ENCODE measurements at regions not wholly inside any gene's neighbourhood (a gene's known extent, or its start where the extent isn't known, plus 50 kb on each side); places are given as distances from the start of the nearest gene placed in this dataset.

DNA sequence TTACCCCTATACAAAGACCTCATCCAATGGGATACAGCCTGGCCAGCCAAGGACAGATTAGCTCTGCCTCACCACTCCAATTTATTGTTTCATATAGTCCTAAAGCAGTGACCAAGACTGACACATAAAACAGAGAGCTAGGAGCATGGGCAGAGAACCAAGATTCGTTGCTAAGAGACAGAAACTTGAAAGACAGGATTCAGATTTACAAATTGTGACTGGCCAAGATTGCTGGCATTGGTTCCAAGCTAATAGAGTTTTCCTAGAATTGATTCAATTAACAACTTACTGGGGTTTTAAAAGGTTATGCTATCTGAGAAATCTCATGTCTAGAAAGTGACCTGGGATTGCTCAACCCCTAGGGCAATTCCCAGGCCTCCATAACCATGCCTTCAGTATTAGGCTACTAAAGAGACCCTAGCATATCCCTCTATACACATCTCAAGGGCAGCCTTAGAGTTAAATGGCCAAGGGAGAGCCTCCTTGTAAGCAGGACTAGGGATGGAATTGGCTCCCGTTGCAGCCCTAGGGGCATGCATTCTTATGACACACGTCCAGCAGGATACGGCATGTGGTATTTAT, 75.6 kb downstream of the ICOS start:
- Histone ChIP-seq H3K4me2 (ENCODE audit: low read depth, low read length, poor library complexity, severe bottlenecking) (no peak overlapping the region), H3K9ac (ENCODE audit: low read length) (no peak overlapping the region), H3K4me3 (ENCODE audit: low read length) (no peak overlapping the region), H3K4me1 (ENCODE audit: low read length) (no peaks in the 10 kb centered on the region), H2AFZ (ENCODE audit: low read length) (no peak overlapping the region), H4K20me1 (ENCODE audit: insufficient read depth, low read depth, low read length) (no peaks in the 10 kb centered on the region), H3K36me3 (ENCODE audit: insufficient read depth, low read length) (no peaks in the 10 kb centered on the region), H3K27ac (ENCODE audit: low read length) (no peak overlapping the region), H3K9me2 (replicated peaks; ENCODE audit: insufficient read depth, low read length) (no peaks in the 10 kb centered on the region; the same call in 1 of the 2 replicates), H3K79me2 (ENCODE audit: low read length) (no peaks in the 10 kb centered on the region), H3K27me3 (ENCODE audit: low read length) (no peaks in the 10 kb centered on the region), H3K9me3 (ENCODE audit: low read length) (no peaks in the 10 kb centered on the region)
- no peak for DNase-seq

DNA sequence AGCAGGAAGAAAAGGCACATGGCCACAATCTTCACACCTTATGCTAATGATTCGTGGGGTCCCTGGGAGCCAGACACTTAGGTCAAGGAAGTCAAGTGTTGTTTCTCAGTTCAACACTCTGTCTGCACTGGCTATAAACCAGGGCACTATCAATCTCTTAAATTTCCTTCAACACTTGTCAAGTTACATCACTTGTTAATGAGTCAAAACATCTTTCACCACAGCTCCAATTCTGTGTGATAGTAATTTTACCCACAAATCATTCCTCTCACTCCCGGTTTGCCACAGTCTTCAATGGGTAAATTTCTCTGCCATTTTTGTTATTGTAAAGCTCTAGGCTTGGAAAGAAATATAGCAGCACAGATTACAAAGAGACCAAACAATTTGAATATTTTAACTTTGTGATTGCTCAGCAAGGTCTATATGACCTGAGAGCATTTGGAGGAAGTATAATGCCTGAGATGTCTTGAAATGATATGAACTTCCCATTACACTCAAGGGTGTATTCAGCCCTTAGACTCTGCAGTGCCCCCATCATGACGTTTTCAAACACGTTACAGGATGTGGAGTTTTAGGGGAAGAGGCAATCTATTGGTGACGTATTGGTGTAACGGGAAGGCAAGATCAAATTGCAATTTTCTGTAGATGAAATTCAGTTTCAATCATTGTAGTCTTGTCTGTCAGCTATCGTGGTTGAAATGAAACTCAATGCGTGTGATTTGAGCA, 78.7 kb downstream of the ICOS start:
- Histone ChIP-seq H3K9me2 (replicated peaks; ENCODE audit: insufficient read depth, low read length) (no peaks in the 10 kb centered on the region; the same call in 1 of the 2 replicates), H3K9me3 (ENCODE audit: low read length) (no peaks in the 10 kb centered on the region), H3K4me3 (ENCODE audit: low read length) (no peak overlapping the region), H3K4me1 (ENCODE audit: low read length) (no peaks in the 10 kb centered on the region), H3K4me2 (ENCODE audit: low read depth, low read length, poor library complexity, severe bottlenecking) (no peak overlapping the region), H2AFZ (ENCODE audit: low read length) (no peak overlapping the region), H3K27me3 (ENCODE audit: low read length) (no peaks in the 10 kb centered on the region), H3K79me2 (ENCODE audit: low read length) (no peaks in the 10 kb centered on the region), H3K36me3 (ENCODE audit: insufficient read depth, low read length) (no peaks in the 10 kb centered on the region), H4K20me1 (ENCODE audit: insufficient read depth, low read depth, low read length) (no peaks in the 10 kb centered on the region), H3K9ac (ENCODE audit: low read length) (no peak overlapping the region), H3K27ac (ENCODE audit: low read length) (no peak overlapping the region)
- no peak for DNase-seq

DNA sequence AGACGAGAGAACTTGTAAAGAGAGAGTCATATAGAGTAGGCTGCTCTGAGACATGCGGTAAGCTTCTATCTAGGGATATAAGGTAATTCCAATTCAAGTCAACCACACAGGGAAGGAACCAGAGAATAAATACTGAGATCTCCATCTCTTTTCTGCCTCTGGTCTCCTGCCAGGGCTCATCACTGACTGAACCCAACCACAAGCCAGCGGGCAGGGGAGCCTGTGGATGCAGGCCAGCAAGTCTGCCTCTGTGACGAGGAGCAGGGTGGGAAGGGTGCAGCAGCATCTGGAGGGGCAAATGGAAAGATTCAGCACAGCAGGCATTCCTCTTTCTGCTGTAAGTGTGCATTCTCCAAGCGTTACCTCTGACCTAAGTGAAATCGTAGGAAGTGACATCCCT, 82.2 kb downstream of the ICOS start:
- no peak overlapping the region for H3K9ac ChIP-seq (ENCODE audit: low read length)
- H3K79me2 ChIP-seq (ENCODE audit: low read length) = no peaks in the 10 kb centered on the region
- no peak for DNase-seq
- H3K36me3 ChIP-seq (ENCODE audit: insufficient read depth, low read length) = no peaks in the 10 kb centered on the region
- no peak overlapping the region for H2AFZ ChIP-seq (ENCODE audit: low read length)
- no peaks in the 10 kb centered on the region for H3K4me1 ChIP-seq (ENCODE audit: low read length)
- no peaks in the 10 kb centered on the region; the same call in 1 of the 2 replicates for H3K9me2 ChIP-seq (replicated peaks; ENCODE audit: insufficient read depth, low read length)
- H3K27ac ChIP-seq (ENCODE audit: low read length) = no peak overlapping the region
- no peaks in the 10 kb centered on the region for H3K27me3 ChIP-seq (ENCODE audit: low read length)
- no peak overlapping the region for H3K4me3 ChIP-seq (ENCODE audit: low read length)
- no peaks in the 10 kb centered on the region for H4K20me1 ChIP-seq (ENCODE audit: insufficient read depth, low read depth, low read length)
- no peaks in the 10 kb centered on the region for H3K9me3 ChIP-seq (ENCODE audit: low read length)
- no peak overlapping the region for H3K4me2 ChIP-seq (ENCODE audit: low read depth, low read length, poor library complexity, severe bottlenecking)

DNA sequence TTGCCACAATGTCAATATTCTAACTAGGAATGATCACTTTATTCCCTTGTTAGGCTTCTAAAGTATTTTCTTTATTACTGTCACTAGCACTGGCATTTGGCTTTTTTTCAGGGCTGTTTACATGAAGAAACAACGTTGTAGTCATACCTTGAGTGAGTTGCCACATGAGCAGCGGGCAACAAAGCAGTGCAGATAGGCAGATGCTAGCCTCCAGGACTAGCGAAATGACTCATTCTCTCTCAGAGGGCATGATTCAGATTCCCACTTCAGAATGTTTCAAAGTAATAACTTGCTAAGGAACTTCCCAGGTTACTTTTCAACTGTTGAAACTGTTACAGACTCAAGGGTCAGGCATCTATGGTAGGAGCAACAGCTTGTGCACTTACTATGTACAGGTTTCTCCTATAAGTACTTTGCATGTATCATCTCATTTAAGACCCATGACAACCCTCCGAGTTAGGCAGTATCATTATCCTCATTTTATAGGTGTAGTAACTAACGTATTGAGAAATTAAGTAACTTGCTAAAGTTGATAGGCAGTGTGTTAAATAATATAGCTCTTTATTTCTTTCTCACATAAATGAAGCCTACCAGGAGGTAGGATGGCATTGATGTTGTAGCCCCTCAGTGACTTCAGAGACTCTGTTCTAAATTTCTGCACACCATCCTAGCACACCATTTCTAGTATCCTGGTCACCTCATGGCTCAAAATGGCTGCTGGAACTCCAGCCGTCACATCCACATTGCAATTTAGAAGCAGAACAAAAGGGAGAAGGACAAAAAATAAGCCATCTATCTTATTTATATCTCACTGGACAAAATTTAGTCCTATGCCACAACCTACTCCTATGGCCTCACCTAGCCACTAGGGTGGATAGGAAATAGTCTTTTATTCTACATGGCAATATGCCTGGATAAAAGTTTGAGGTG, 83.3 kb downstream of the ICOS start:
- DNase-seq = no peak
- Histone ChIP-seq H3K4me3 (ENCODE audit: low read length) (no peak overlapping the region), H3K27me3 (ENCODE audit: low read length) (no peaks in the 10 kb centered on the region), H2AFZ (ENCODE audit: low read length) (no peak overlapping the region), H3K79me2 (ENCODE audit: low read length) (no peaks in the 10 kb centered on the region), H3K4me1 (ENCODE audit: low read length) (no peaks in the 10 kb centered on the region), H3K27ac (ENCODE audit: low read length) (no peak overlapping the region), H3K9ac (ENCODE audit: low read length) (no peak overlapping the region), H3K4me2 (ENCODE audit: low read depth, low read length, poor library complexity, severe bottlenecking) (no peak overlapping the region), H3K36me3 (ENCODE audit: insufficient read depth, low read length) (no peaks in the 10 kb centered on the region), H3K9me3 (ENCODE audit: low read length) (no peaks in the 10 kb centered on the region), H4K20me1 (ENCODE audit: insufficient read depth, low read depth, low read length) (no peaks in the 10 kb centered on the region), H3K9me2 (replicated peaks; ENCODE audit: insufficient read depth, low read length) (no peaks in the 10 kb centered on the region; the same call in 1 of the 2 replicates)

DNA sequence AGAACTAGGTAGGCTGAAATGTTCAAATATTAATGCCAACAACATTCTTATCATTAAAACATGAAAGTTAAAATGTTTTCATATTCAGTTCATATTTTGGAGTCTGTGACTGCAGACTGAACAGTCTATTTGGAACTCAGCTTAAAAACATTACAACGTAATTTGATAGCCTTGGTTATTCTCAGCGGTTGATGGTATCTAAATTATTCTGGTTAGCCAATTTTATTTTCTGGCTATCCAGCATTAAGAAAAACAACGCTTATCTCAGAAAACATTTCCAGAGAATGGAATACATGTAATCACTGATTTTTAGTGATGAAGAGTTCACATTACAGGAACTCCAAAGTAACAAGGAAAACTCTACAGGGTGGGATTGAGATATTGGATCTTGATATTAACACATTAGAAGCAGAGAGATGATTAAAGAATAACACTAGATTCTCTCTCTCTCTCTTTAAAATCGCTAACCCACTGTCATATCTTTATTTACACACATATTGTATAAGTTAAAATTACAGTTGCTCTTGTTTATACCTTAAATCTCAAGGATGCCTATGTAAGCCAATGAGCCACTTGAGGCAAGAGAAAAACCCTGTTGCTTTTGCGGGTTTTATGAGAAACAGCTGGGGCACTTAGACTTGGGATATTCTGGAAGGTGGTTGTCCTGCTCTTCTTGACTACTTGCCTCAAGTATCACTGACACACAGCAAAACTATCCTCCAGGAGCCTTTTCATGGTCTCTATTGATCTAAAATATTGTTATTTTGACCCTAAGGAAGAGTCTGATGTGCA, 84.9 kb downstream of the ICOS start:
- H3K4me2 ChIP-seq (ENCODE audit: low read depth, low read length, poor library complexity, severe bottlenecking) = no peak overlapping the region
- no peak overlapping the region for H3K4me3 ChIP-seq (ENCODE audit: low read length)
- H4K20me1 ChIP-seq (ENCODE audit: insufficient read depth, low read depth, low read length) = no peaks in the 10 kb centered on the region
- H3K27ac ChIP-seq (ENCODE audit: low read length) = no peak overlapping the region
- H3K27me3 ChIP-seq (ENCODE audit: low read length) = no peaks in the 10 kb centered on the region
- H3K9me2 ChIP-seq (replicated peaks; ENCODE audit: insufficient read depth, low read length) = no peaks in the 10 kb centered on the region; the same call in 1 of the 2 replicates
- no peak overlapping the region for H3K9ac ChIP-seq (ENCODE audit: low read length)
- no peaks in the 10 kb centered on the region for H3K9me3 ChIP-seq (ENCODE audit: low read length)
- no peak for DNase-seq
- H3K36me3 ChIP-seq (ENCODE audit: insufficient read depth, low read length) = no peaks in the 10 kb centered on the region
- H3K4me1 ChIP-seq (ENCODE audit: low read length) = no peaks in the 10 kb centered on the region
- H2AFZ ChIP-seq (ENCODE audit: low read length) = no peak overlapping the region
- no peaks in the 10 kb centered on the region for H3K79me2 ChIP-seq (ENCODE audit: low read length)

DNA sequence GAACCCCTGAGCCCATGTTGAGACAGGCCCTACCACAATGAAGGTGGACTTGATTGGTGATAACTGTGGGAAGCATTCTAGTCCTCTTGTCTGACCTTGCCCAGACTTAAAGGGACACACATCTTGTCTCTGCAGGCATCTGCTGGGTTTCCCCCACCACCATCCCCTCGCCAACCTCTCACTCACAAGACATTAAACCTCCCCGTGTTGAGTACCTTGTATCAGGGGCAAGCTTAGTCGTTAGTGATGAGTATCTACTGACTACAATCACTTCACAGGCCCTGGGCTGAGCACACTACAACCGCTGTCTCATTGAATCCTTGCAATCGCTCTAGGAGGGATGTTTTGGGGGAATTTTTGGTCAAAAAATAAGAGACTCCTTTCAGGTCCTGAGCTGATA, 86.0 kb downstream of the ICOS start:
- Histone ChIP-seq H3K4me1 (ENCODE audit: low read length) (no peaks in the 10 kb centered on the region), H3K27ac (ENCODE audit: low read length) (no peak overlapping the region), H3K36me3 (ENCODE audit: insufficient read depth, low read length) (no peaks in the 10 kb centered on the region), H3K4me3 (ENCODE audit: low read length) (no peak overlapping the region), H3K4me2 (ENCODE audit: low read depth, low read length, poor library complexity, severe bottlenecking) (no peak overlapping the region), H3K27me3 (ENCODE audit: low read length) (no peaks in the 10 kb centered on the region), H4K20me1 (ENCODE audit: insufficient read depth, low read depth, low read length) (no peaks in the 10 kb centered on the region), H3K9me2 (replicated peaks; ENCODE audit: insufficient read depth, low read length) (no peaks in the 10 kb centered on the region), H3K79me2 (ENCODE audit: low read length) (no peaks in the 10 kb centered on the region), H3K9me3 (ENCODE audit: low read length) (no peaks in the 10 kb centered on the region), H2AFZ (ENCODE audit: low read length) (no peak overlapping the region), H3K9ac (ENCODE audit: low read length) (no peak overlapping the region)
- DNase-seq = no peak

DNA sequence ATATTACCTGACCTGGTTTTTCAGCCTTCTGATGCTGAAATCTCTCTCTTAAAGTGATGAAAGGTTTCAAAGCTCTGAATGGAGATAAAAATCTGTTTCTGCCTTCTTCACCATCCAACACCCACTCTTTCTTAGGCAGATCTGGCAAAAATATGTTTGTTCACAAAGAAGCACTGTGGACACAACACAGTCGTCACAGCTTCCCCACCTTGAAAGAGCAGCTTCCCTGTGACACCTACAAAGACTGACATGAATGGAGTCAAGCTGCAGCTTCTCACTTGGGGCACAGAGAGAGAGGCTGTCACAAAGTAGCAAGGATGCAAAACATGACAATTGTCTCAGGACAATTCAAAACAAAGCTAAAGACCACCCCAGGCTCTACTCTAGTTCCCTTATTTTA, 86.5 kb downstream of the ICOS start:
- Histone ChIP-seq H3K27ac (ENCODE audit: low read length) (no peak overlapping the region), H3K4me2 (ENCODE audit: low read depth, low read length, poor library complexity, severe bottlenecking) (no peak overlapping the region), H3K9me2 (replicated peaks; ENCODE audit: insufficient read depth, low read length) (no peaks in the 10 kb centered on the region), H3K4me3 (ENCODE audit: low read length) (no peak overlapping the region), H3K4me1 (ENCODE audit: low read length) (no peaks in the 10 kb centered on the region), H4K20me1 (ENCODE audit: insufficient read depth, low read depth, low read length) (no peaks in the 10 kb centered on the region), H3K36me3 (ENCODE audit: insufficient read depth, low read length) (no peaks in the 10 kb centered on the region), H2AFZ (ENCODE audit: low read length) (no peak overlapping the region), H3K9ac (ENCODE audit: low read length) (no peak overlapping the region), H3K27me3 (ENCODE audit: low read length) (no peaks in the 10 kb centered on the region), H3K9me3 (ENCODE audit: low read length) (no peaks in the 10 kb centered on the region), H3K79me2 (ENCODE audit: low read length) (no peaks in the 10 kb centered on the region)
- no peak for DNase-seq
